Mesenchymal stem cell (in vitro differentiated cells and primary cell): ENCODE measurements at regions not wholly inside any gene's neighbourhood (a gene's known extent, or its start where the extent isn't known, plus 50 kb on each side); places are given as distances from the start of the nearest gene placed in this dataset.

Source experiments
- DNase-seq: peaks from one replicate; pipeline ENCODE4 v3.0.0-alpha.2; 2013
- H2AFZ ChIP-seq: one replicate; pipeline ENCODE4 v1.6.1; 2013; ENCODE audit warnings: low read depth, mild to moderate bottlenecking, control low read depth, inconsistent platforms, low read length, moderate library complexity
- H2AK5ac ChIP-seq: 2 replicates; pipeline ENCODE4 v1.6.1; 2013; ENCODE audit warnings: low read length, moderate library complexity, mild to moderate bottlenecking, inconsistent platforms; ENCODE audit not compliant: severe bottlenecking
- H2BK120ac ChIP-seq: one replicate; pipeline ENCODE4 v1.6.1; 2013; ENCODE audit warnings: low read depth, mild to moderate bottlenecking, inconsistent platforms, low read length, moderate library complexity
- H2BK12ac ChIP-seq, 2 experiments: one replicate each; pipeline ENCODE4 v1.6.1; 2013; ENCODE audit warnings: inconsistent platforms in 2 of 2, low read length in 2 of 2, mild to moderate bottlenecking in 2 of 2, moderate library complexity in 2 of 2, control low read depth in 1 of 2
- H2BK15ac ChIP-seq: one replicate; pipeline ENCODE4 v1.6.1; 2013; ENCODE audit warnings: mild to moderate bottlenecking, low read depth, inconsistent platforms; ENCODE audit not compliant: poor library complexity, severe bottlenecking
- H2BK5ac ChIP-seq: 2 replicates; pipeline ENCODE4 v1.6.1; 2013; ENCODE audit warnings: low read depth, mild to moderate bottlenecking, low read length, control low read depth, inconsistent platforms; ENCODE audit not compliant: poor library complexity, severe bottlenecking
- H3K14ac ChIP-seq, 2 experiments: one replicate each; pipeline ENCODE4 v1.6.1; 2013; ENCODE audit warnings: inconsistent platforms in 2 of 2, low read length in 2 of 2, control low read depth in 1 of 2, mild to moderate bottlenecking in 1 of 2, moderate library complexity in 1 of 2
- H3K18ac ChIP-seq, 2 experiments: one replicate each; pipeline ENCODE4 v1.6.1; 2013; ENCODE audit warnings: inconsistent platforms in 2 of 2, low read length in 2 of 2, control low read depth in 1 of 2, low read depth in 1 of 2, mild to moderate bottlenecking in 1 of 2
- H3K23ac ChIP-seq, 2 experiments: one replicate each; pipeline ENCODE4 v1.6.1; 2013; ENCODE audit warnings: inconsistent platforms in 2 of 2, low read length in 2 of 2, mild to moderate bottlenecking in 2 of 2, moderate library complexity in 2 of 2, control low read depth in 1 of 2
- H3K27ac ChIP-seq: 2 replicates; pipeline ENCODE4 v1.5.1; 2013; ENCODE audit warnings: mild to moderate bottlenecking, moderate library complexity, low read length, control low read depth, inconsistent platforms; ENCODE audit not compliant: poor library complexity, severe bottlenecking
- H3K27me3 ChIP-seq, 2 experiments: 2 replicates each; pipeline versions ENCODE4 v1.6.1 to v1.7.0; 2013; ENCODE audit warnings: low read length in 2 of 2, mild to moderate bottlenecking in 2 of 2, moderate library complexity in 2 of 2, control low read depth in 1 of 2, inconsistent platforms in 1 of 2; ENCODE audit not compliant: control insufficient read depth in 1 of 2, insufficient read depth in 1 of 2
- H3K36me3 ChIP-seq, 2 experiments: 2 replicates each; pipeline versions ENCODE4 v1.6.1 to v1.7.0; 2013; ENCODE audit warnings: low read length in 2 of 2, control low read depth in 1 of 2, inconsistent platforms in 1 of 2, low read depth in 1 of 2, mild to moderate bottlenecking in 1 of 2; ENCODE audit not compliant: insufficient read depth in 2 of 2, control insufficient read depth in 1 of 2
- H3K4ac ChIP-seq, 2 experiments: one replicate each; pipeline ENCODE4 v1.6.1; 2013; ENCODE audit warnings: inconsistent platforms in 2 of 2, low read length in 2 of 2, mild to moderate bottlenecking in 2 of 2, moderate library complexity in 2 of 2, control low read depth in 1 of 2, low read depth in 1 of 2
- H3K4me1 ChIP-seq: 2 replicates; pipeline ENCODE4 v1.6.1; 2013; ENCODE audit warnings: low read depth, low read length, control low read depth; ENCODE audit not compliant: control insufficient read depth, insufficient read depth
- H3K4me2 ChIP-seq: 2 replicates; pipeline ENCODE4 v1.6.1; 2013; ENCODE audit warnings: low read length, mild to moderate bottlenecking, inconsistent platforms; ENCODE audit not compliant: poor library complexity, severe bottlenecking
- H3K4me3 ChIP-seq, 2 experiments: 2 replicates each; pipeline versions ENCODE4 v1.5.1 to v1.7.0; 2013; ENCODE audit warnings: low read length in 2 of 2, mild to moderate bottlenecking in 2 of 2, control low read depth in 1 of 2, low read depth in 1 of 2; ENCODE audit not compliant: insufficient read depth in 1 of 2
- H3K79me1 ChIP-seq: replicated peaks from 2 replicates; pipeline ENCODE4 v1.6.1; 2013; ENCODE audit warnings: mild to moderate bottlenecking, control low read depth, low read length, inconsistent platforms; ENCODE audit not compliant: poor library complexity, severe bottlenecking
- H3K9ac ChIP-seq: 2 replicates; pipeline ENCODE4 v1.7.0; 2013; ENCODE audit warnings: mild to moderate bottlenecking, low read length, moderate library complexity
- H3K9me3 ChIP-seq: 2 replicates; pipeline ENCODE4 v1.7.0; 2013; ENCODE audit warnings: mild to moderate bottlenecking, low read length; ENCODE audit not compliant: control insufficient read depth
- H4K8ac ChIP-seq: one replicate; pipeline ENCODE4 v1.6.1; 2013; ENCODE audit warnings: inconsistent platforms, mild to moderate bottlenecking, low read length, moderate library complexity
- H4K91ac ChIP-seq: one replicate; pipeline ENCODE4 v1.6.1; 2013; ENCODE audit warnings: mild to moderate bottlenecking, low read length, inconsistent platforms
- WGBS: methylation state at CpG from one replicate; pipeline ENCODE4 v1.1.7; 2013; ENCODE audit warnings: mixed read lengths; 5-methylcytosine and 5-hydroxymethylcytosine counted together

GRCh38 chr12:63206494-63206893, 55.5 kb upstream of the AVPR1A start:
- WGBS = 60% methylated on average over 1 of the region's 1 CpG
- no peak for DNase-seq

More at GRCh38 chr12:63206494-63206893, 55.5 kb upstream of the AVPR1A start:
- no peak overlapping the region for H3K14ac ChIP-seq
- H2BK12ac ChIP-seq = no peak overlapping the region
- H2AFZ ChIP-seq = no peak overlapping the region
- no peak overlapping the region for H3K9ac ChIP-seq
- no peaks in the 10 kb centered on the region for H3K79me1 ChIP-seq
- peaks cover 3% of the 10 kb centered on the region for H3K4me1 ChIP-seq
- no peak overlapping the region for H2BK120ac ChIP-seq
- no peak overlapping the region for H3K27ac ChIP-seq
- H3K27me3 ChIP-seq = no peaks in the 10 kb centered on the region
- no peak overlapping the region for H3K23ac ChIP-seq
- H3K4me2 ChIP-seq = no peak overlapping the region
- no peak overlapping the region for H2BK5ac ChIP-seq
- H4K8ac ChIP-seq = no peak overlapping the region
- H3K9me3 ChIP-seq = no peaks in the 10 kb centered on the region
- no peak overlapping the region for H2BK15ac ChIP-seq
- no peak overlapping the region for H3K4me3 ChIP-seq
- H4K91ac ChIP-seq = no peak overlapping the region
- H3K18ac ChIP-seq = no peak overlapping the region
- H3K36me3 ChIP-seq = no peaks in the 10 kb centered on the region
- H3K4ac ChIP-seq = no peak overlapping the region
- H2AK5ac ChIP-seq = no peak overlapping the region
